ENCODE measurements at regions not wholly inside any gene's neighbourhood (a gene's known extent, or its start where the extent isn't known, plus 50 kb on each side); places are given as distances from the start of the nearest gene placed in this dataset.
A peak's percentile ranks its signal among the peaks of the same experiment; 100 is the strongest.

- no peaks in the 10 kb centered on the region for H3K36me3 ChIP-seq (ENCODE audit: insufficient read depth, low read length)
- TF ChIP-seq, protein P1, sequence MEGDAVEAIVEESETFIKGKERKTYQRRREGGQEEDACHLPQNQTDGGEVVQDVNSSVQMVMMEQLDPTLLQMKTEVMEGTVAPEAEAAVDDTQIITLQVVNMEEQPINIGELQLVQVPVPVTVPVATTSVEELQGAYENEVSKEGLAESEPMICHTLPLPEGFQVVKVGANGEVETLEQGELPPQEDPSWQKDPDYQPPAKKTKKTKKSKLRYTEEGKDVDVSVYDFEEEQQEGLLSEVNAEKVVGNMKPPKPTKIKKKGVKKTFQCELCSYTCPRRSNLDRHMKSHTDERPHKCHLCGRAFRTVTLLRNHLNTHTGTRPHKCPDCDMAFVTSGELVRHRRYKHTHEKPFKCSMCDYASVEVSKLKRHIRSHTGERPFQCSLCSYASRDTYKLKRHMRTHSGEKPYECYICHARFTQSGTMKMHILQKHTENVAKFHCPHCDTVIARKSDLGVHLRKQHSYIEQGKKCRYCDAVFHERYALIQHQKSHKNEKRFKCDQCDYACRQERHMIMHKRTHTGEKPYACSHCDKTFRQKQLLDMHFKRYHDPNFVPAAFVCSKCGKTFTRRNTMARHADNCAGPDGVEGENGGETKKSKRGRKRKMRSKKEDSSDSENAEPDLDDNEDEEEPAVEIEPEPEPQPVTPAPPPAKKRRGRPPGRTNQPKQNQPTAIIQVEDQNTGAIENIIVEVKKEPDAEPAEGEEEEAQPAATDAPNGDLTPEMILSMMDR (IDR thresholded peaks at IDR 0.05; ENCODE audit: extremely low read depth, low read depth, low read length) = no peak
- no peaks in the 10 kb centered on the region for H3K27me3 ChIP-seq (ENCODE audit: insufficient read depth, low read length)
- H3K4me2 ChIP-seq (ENCODE audit: insufficient read depth, low read length) = no peak overlapping the region
- H3K4me1 ChIP-seq (ENCODE audit: insufficient read depth, low read length) = no peaks in the 10 kb centered on the region
- DNase-seq (ENCODE audit: insufficient read length, low spot score, missing footprints) = no peak
- H3K4me3 ChIP-seq (ENCODE audit: insufficient read depth, low read length) = no peak overlapping the region
- no peaks in the 10 kb centered on the region for H3K9me3 ChIP-seq (ENCODE audit: low read depth, low read length)
- H2AFZ ChIP-seq (ENCODE audit: low read length) = no peak overlapping the region
- no peaks in the 10 kb centered on the region for H3K79me2 ChIP-seq (ENCODE audit: insufficient read depth, low read length)
- no peaks in the 10 kb centered on the region for H4K20me1 ChIP-seq (ENCODE audit: insufficient read depth, low read length)
- H3K27ac ChIP-seq (ENCODE audit: low read depth, low read length) = no peak overlapping the region
Observed at GRCh38 chr4:147029296-147029695, 83.6 kb upstream of the TTC29 start.

GRCh38 chr4:147034372-147034771 is 88.7 kb upstream of the TTC29 start:
- Histone ChIP-seq H3K4me3 (ENCODE audit: insufficient read depth, low read length) (no peak overlapping the region), H3K27ac (ENCODE audit: low read depth, low read length) (no peak overlapping the region), H3K27me3 (ENCODE audit: insufficient read depth, low read length) (peaks cover 6% of the 10 kb centered on the region), H4K20me1 (ENCODE audit: insufficient read depth, low read length) (no peaks in the 10 kb centered on the region), H2AFZ (ENCODE audit: low read length) (no peak overlapping the region), H3K4me1 (ENCODE audit: insufficient read depth, low read length) (no peaks in the 10 kb centered on the region), H3K36me3 (ENCODE audit: insufficient read depth, low read length) (no peaks in the 10 kb centered on the region), H3K4me2 (ENCODE audit: insufficient read depth, low read length) (no peak overlapping the region), H3K9me3 (ENCODE audit: low read depth, low read length) (no peaks in the 10 kb centered on the region), H3K79me2 (ENCODE audit: insufficient read depth, low read length) (no peaks in the 10 kb centered on the region)
- TF ChIP-seq, protein P1 (IDR thresholded peaks at IDR 0.05; ENCODE audit: extremely low read depth, low read depth, low read length) = no peak
- no peak for DNase-seq (ENCODE audit: insufficient read length, low spot score, missing footprints)

GRCh38 chr4:147037069-147037468 is 91.4 kb upstream of the TTC29 start:
- H2AFZ ChIP-seq (ENCODE audit: low read length) = no peak overlapping the region
- H4K20me1 ChIP-seq (ENCODE audit: insufficient read depth, low read length) = no peaks in the 10 kb centered on the region
- no peaks in the 10 kb centered on the region for H3K36me3 ChIP-seq (ENCODE audit: insufficient read depth, low read length)
- DNase-seq (ENCODE audit: insufficient read length, low spot score, missing footprints) = no peak
- H3K79me2 ChIP-seq (ENCODE audit: insufficient read depth, low read length) = no peaks in the 10 kb centered on the region
- H3K4me1 ChIP-seq (ENCODE audit: insufficient read depth, low read length) = no peaks in the 10 kb centered on the region
- peaks cover 21% of the 10 kb centered on the region for H3K27me3 ChIP-seq (ENCODE audit: insufficient read depth, low read length)
- TF ChIP-seq, protein P1 (IDR thresholded peaks at IDR 0.05; ENCODE audit: extremely low read depth, low read depth, low read length) = no peak
- H3K4me3 ChIP-seq (ENCODE audit: insufficient read depth, low read length) = no peak overlapping the region
- no peak overlapping the region for H3K27ac ChIP-seq (ENCODE audit: low read depth, low read length)
- H3K4me2 ChIP-seq (ENCODE audit: insufficient read depth, low read length) = no peak overlapping the region
- H3K9me3 ChIP-seq (ENCODE audit: low read depth, low read length) = no peaks in the 10 kb centered on the region

DNA sequence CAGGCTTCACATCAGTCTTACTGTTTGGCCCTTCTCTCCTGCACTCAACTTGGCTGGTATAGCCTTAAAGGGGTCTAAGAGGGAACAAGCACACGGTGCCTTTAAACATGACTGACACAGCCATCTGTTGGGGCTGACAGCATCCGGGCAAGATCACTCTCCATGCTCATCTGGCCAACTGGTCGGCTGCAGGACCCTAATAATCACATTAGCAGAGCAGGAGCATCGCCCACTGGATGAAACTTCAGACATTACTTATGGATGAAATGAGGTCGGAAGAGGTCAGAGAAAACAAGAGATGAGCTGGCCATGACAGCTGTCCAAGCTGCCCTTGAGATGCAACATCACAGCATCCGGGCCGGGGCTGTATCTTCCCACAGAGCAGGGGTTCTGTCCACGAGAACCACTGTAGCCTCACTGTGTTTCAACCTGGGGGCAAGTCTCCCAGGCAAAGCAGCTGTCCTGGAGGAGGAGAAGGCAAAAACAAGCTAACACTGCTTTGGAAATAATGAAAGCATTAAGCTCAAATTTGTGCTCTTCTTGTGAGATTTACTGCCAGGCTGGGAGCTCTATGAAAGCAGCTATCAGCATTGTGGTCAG is 94.4 kb upstream of the TTC29 start:
- Histone ChIP-seq H3K4me3 (ENCODE audit: insufficient read depth, low read length) (no peak overlapping the region), H3K36me3 (ENCODE audit: insufficient read depth, low read length) (no peaks in the 10 kb centered on the region), H2AFZ (ENCODE audit: low read length) (no peak overlapping the region), H4K20me1 (ENCODE audit: insufficient read depth, low read length) (no peaks in the 10 kb centered on the region), H3K79me2 (ENCODE audit: insufficient read depth, low read length) (no peaks in the 10 kb centered on the region), H3K9me3 (ENCODE audit: low read depth, low read length) (no peaks in the 10 kb centered on the region), H3K27ac (ENCODE audit: low read depth, low read length) (no peak overlapping the region), H3K4me1 (ENCODE audit: insufficient read depth, low read length) (no peaks in the 10 kb centered on the region), H3K27me3 (ENCODE audit: insufficient read depth, low read length) (peaks cover 27% of the 10 kb centered on the region), H3K4me2 (ENCODE audit: insufficient read depth, low read length) (no peak overlapping the region)
- TF ChIP-seq, protein P1 (IDR thresholded peaks at IDR 0.05; ENCODE audit: extremely low read depth, low read depth, low read length) = no peak
- peak; percentile 4 for DNase-seq (ENCODE audit: insufficient read length, low spot score, missing footprints)
